ENCODE measurements at regions not wholly inside any gene's neighbourhood (a gene's known extent, or its start where the extent isn't known, plus 50 kb on each side); places are given as distances from the start of the nearest gene placed in this dataset.

GRCh38 chr17:77327181-77327565 is 186.4 kb downstream of the SEC14L1 start:
- Mint-ChIP-seq H3K4me1 (ENCODE audit: unreplicated experiment) (peaks cover 25% of the 10 kb centered on the region), H3K36me3 (ENCODE audit: low read depth, unreplicated experiment) (no peaks in the 10 kb centered on the region), H3K27ac (ENCODE audit: unreplicated experiment) (no peak overlapping the region)

GRCh38 chr17:77327566-77328464 is 187.0 kb downstream of the SEC14L1 start:
- Mint-ChIP-seq H3K27me3 (ENCODE audit: unreplicated experiment) (peaks cover 1% of the 10 kb centered on the region), H3K4me1 (ENCODE audit: unreplicated experiment) (peaks cover 26% of the 10 kb centered on the region), H3K36me3 (ENCODE audit: low read depth, unreplicated experiment) (no peaks in the 10 kb centered on the region), H3K9me3 (ENCODE audit: unreplicated experiment) (no peaks in the 10 kb centered on the region), H3K4me3 (ENCODE audit: unreplicated experiment) (no peak overlapping the region), H3K27ac (ENCODE audit: unreplicated experiment) (no peak overlapping the region)
- DNase-seq (ENCODE audit: low spot score), result no peak
- TF ChIP-seq CTCF (IDR thresholded peaks at IDR 0.05; ENCODE audit: unreplicated experiment), result no peak

More at GRCh38 chr17:77327181-77327565, 186.4 kb downstream of the SEC14L1 start:
- H3K27me3 Mint-ChIP-seq (ENCODE audit: unreplicated experiment), result peaks cover 4% of the 10 kb centered on the region
- no peaks in the 10 kb centered on the region for H3K9me3 Mint-ChIP-seq (ENCODE audit: unreplicated experiment)
- no peak for DNase-seq (ENCODE audit: low spot score)
- H3K4me3 Mint-ChIP-seq (ENCODE audit: unreplicated experiment), result no peak overlapping the region
- no peak for TF ChIP-seq CTCF (IDR thresholded peaks at IDR 0.05; ENCODE audit: unreplicated experiment)

- H3K4me3 Mint-ChIP-seq (ENCODE audit: unreplicated experiment), result no peak overlapping the region
- peaks cover 1% of the 10 kb centered on the region for H3K27me3 Mint-ChIP-seq (ENCODE audit: unreplicated experiment)
- no peaks in the 10 kb centered on the region for H3K9me3 Mint-ChIP-seq (ENCODE audit: unreplicated experiment)
- DNase-seq (ENCODE audit: low spot score), result no peak
- no peaks in the 10 kb centered on the region for H3K36me3 Mint-ChIP-seq (ENCODE audit: low read depth, unreplicated experiment)
- peaks cover 23% of the 10 kb centered on the region for H3K4me1 Mint-ChIP-seq (ENCODE audit: unreplicated experiment)
- no peak overlapping the region for H3K27ac Mint-ChIP-seq (ENCODE audit: unreplicated experiment)
- no peak for TF ChIP-seq CTCF (IDR thresholded peaks at IDR 0.05; ENCODE audit: unreplicated experiment)
These were observed 188.3 kb downstream of the SEC14L1 start for GRCh38 chr17:77328823-77329740.

GRCh38 chr17:77329741-77330531 is 189.2 kb downstream of the SEC14L1 start:
- peaks cover 19% of the 10 kb centered on the region for H3K4me1 Mint-ChIP-seq (ENCODE audit: unreplicated experiment)
- H3K27ac Mint-ChIP-seq (ENCODE audit: unreplicated experiment), result no peak overlapping the region
- DNase-seq (ENCODE audit: low spot score), result no peak
- no peak for TF ChIP-seq CTCF (IDR thresholded peaks at IDR 0.05; ENCODE audit: unreplicated experiment)
- H3K9me3 Mint-ChIP-seq (ENCODE audit: unreplicated experiment), result no peaks in the 10 kb centered on the region
- peaks cover 1% of the 10 kb centered on the region for H3K27me3 Mint-ChIP-seq (ENCODE audit: unreplicated experiment)
- H3K4me3 Mint-ChIP-seq (ENCODE audit: unreplicated experiment), result no peak overlapping the region
- no peaks in the 10 kb centered on the region for H3K36me3 Mint-ChIP-seq (ENCODE audit: low read depth, unreplicated experiment)
